ENCODE measurements at regions not wholly inside any gene's neighbourhood (a gene's known extent, or its start where the extent isn't known, plus 50 kb on each side); places are given as distances from the start of the nearest gene placed in this dataset.
"Not testable (repeated sequence)": the region's sequence is repeated elsewhere in the genome, so short reads cannot be mapped to it uniquely, and the experiment has no call there.

DNA sequence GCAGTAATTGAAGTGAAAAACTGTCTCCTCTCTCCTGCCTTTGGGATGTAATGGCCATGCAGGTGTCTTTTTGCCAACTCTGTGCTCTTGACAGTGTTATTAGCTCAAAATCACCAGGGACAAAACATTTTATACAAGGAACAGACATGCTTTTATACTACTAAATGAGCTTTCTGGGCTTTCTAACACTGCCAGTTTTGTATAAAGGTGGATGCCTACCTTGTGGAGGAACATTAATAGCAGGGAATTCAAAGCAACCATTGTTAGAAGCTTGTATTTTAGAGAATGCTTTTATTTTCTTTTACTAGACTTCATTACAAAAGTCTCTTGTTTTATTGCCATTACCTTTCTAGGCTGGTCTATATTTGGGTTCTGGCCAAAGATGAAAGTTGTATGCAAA, 54.7 kb upstream of the ARSJ start:
- no peak for DNase-seq (ENCODE audit: low spot score)

DNA sequence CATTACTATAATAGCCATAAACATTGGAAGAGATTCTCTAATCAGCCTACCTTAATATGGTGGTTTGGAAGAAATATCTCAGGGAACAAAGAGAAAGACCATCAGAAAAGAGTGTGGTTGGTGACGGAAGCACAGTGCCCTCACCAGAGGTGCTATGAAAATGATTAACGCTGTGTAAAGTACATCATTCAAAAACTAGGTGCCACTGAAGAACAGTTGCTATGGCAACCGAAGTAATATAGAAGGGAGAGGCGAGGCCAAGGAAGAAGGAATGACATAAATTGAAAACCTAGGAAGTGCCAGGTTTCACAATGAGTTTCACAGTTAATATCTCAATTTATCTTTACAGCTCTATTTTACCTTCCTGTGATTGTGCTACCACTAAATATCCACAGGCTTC, 57.0 kb upstream of the ARSJ start:
- no peak for DNase-seq (ENCODE audit: low spot score)

DNA sequence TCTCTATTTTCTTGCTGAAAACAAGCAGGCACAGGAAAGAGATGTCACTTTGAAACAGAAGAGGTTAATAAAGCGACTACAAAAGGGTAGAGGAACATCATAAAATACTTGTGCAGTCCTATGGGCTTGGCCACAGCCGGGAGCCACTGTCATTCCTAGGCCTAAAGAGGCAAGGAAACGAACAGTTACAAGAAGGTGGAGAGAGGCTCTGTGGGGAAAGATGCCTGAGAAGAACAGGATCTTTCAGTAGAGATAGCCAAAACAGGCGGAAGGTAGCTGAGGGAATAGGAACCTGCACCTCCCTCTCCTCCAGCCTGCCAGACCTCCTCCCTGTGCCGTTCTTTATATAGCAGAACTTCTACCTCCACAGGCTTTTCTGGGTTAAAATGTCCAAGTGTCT, 57.4 kb upstream of the ARSJ start:
- no peak for DNase-seq (ENCODE audit: low spot score)

DNA sequence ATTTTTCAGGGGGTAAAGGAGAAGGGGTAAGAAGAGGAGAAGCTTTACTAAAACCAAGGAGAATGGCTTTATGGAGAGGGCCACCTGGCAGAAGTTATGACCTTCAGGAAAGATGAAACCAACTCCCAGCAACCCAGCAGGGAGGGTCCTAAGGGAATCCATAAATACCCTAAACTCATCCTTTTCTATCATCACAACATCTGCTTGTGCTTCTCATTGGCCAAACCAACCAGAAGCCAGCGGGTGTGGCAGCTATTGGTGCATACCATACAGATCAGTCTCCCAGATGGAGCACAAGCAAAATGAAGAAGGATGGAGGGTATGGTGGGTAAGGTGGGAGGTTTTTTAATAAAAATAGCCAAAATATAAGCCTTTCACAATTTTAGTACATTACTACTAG, 58.5 kb upstream of the ARSJ start:
- no peak for DNase-seq (ENCODE audit: low spot score)

DNA sequence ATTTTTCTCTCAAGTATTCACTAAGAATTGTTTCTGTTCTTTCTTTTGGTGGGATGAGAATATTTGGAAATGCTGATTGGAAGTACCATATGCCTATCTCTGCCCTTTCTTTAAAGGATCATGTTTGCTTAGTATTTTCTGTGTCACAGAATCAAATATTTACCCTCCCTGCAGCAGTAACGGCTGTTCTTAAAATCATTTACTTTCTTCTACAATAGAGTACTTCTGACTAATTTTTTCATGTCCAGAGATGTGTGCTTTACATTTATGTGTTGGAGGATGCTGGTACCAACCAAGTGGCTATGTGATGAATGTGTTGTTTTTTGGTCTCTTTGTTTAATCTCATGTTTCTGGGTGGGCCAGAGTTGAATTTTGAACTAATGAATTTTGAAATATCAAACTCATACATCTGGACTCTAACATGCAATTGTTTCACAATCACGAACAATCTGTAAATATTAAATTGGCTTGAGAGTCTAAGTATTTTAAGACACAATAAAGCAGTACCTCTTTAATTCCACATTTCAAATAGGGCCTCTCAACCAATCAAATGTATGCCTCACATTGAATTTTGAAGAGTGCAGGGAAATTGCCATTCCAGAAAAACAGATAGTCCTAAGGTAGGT, 59.4 kb upstream of the ARSJ start:
- no peak for DNase-seq (ENCODE audit: low spot score)

DNA sequence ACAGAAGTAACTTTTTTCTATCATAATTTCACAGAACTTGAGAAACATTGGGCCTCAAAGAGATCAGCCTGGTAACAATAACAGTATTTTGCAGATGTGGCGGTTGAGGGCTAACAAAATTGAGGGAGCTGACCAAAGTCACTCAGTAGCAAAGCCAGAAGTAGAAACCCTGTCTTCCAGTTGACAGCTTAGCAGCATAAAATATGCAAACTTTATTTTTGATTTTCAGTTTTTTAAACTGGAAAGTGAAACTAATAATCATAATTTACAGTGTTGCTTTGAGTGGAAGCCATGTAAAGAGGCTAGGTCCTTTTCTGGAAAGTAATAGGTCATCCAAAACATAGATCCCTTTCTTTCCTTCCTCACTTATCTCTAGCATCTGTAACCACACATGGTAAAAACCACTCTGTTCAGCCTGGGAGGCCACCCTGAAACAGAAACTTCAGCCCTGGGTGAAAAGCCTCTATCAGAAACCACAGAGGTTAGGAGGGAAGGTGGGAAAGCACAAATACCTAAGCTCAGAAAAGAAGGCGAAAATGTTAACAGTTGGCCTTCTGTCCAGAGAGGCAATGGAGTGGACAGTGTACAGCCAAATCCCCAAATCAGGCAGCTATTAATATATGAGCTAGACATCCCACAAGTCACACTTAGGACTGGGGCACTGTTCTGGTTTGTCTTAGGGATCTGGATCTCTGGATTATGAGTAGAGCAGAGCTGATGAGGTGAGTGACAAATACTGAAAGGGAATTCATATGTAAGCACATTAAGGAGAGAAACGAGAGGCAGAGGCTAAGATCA, 61.1 kb upstream of the ARSJ start:
- DNase-seq (ENCODE audit: low spot score) = peak; percentile 77

DNA sequence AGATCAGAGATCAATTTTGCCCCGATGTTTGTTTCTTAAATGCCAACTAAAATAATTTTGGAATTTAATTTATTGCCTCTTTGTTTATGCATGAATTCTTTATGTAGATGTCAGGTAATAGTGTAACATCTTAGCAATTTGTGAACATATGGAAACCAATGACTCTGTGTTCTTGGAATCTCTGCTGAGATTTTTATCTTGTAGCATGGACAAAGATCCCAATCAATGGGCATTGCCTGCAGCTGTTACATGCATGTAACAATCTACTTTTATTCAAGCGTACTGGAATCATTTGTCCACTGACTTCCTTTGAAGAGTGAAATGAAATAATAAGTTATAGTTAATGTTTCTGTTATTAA, 61.6 kb upstream of the ARSJ start:
- no peak for DNase-seq (ENCODE audit: low spot score)

DNA sequence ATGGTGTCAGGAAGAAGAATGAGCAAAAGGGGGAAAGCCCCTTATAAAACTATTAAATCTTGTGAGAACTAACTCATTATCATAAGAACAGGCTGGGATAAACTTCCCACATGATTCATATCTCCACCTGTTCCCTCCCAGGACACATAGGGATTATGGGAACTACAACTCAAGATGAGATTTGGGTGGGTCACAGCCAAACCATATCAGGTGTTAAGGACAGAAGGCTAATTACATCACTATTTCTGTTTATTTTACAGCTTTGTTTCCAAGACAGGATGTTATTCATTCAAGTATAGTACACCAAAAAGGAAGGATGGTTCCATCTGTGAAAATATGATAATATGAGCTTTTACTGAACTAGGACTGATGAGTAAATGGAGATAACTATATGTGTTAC, 63.7 kb upstream of the ARSJ start:
- DNase-seq (ENCODE audit: low spot score) = no peak

DNA sequence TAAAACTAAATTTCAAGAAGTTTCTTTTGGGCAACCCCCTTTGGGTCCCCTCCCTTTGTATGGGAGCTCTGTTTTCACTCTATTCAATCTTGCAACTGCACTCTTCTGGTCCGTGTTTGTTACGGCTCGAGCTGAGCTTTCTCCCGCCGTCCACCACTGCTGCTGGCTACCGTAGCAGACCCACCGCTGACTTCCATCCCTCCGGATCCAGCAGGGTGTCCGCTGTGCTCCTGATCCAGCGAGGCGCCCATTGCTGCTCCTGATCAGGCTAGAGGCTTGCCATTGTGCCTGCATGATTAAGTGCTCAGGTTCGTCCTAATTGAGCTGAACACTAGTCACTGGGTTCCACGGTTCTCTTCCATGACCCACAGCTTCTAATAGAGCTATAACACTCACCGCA, 64.9 kb upstream of the ARSJ start:
- DNase-seq (ENCODE audit: low spot score) = not testable (repeated sequence)

DNA sequence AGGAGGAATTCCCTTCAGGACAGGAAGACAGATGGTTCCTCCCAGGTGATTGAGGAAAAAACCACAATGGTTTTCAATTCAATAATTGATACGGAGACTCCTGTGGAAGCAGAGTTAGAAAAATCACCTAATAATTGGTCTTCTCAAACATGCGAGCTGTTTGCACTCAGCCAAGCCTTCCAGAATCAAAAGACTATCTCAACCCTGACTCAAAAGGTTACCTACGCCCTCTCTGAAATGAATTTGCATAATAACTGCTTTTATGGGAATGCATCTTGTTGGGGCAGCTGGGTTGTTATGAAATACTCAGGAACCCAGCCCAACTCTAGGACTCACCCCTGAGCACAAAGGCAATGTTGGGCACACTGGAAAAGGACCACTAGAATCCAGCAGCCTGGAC, 66.9 kb upstream of the ARSJ start:
- DNase-seq (ENCODE audit: low spot score) = no peak

DNA sequence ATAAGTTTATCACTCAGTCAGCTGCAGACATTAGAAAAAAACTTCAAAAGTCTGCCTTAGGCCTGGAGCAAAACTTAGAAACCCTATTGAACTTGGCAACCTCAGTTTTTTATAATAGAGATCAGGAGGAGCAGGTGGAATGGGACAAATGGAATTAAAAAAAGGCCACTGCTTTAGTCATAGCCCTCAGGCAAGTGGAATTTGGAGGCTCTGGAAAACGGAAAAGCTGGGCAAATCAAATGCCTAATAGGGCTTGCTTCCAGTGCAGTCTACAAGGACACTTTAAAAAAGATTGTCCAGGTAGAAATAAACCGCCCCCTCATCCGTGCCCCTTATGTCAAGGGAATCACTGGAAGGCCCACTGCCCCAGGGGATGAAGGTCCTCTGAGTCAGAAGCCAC, 68.7 kb upstream of the ARSJ start:
- not testable (repeated sequence) for DNase-seq (ENCODE audit: low spot score)

DNA sequence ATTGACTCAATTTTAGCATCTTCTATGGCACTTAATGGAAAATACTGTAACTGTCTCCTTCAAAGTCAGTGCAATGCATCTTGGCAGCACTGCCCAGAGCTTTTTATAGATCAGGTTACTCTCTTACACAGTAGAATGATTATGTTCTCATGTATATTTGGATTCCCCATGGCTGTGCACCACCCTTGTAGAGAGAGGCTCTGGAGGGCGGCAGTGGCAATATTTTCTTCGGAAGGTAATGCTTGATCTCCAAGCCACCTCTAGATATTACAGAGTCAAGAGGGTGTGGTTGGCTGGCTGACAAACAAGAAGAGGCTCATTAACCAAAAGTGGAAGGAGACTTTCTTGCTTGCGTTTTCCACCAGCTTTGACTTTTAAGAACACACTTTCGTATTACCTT, 72.8 kb upstream of the ARSJ start:
- DNase-seq (ENCODE audit: low spot score) = no peak

DNA sequence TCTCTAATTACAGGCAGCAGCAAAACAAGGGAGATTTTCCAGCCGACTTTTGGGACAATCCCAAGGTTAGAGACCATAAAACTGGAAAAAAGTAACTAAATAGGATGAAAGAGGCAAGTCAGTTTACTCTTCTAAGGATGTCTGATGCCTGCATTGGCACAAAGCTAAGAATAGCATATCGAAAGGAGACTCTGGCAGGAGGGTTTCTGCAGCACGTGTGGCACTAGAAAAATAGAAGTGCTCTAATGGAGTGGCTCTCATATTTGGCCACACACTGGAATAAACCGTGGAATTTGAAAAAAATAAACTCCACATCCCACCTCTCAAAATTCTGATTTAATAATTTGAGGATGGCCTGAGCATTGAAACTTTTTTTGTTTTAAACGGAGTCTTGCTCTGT, 77.2 kb upstream of the ARSJ start:
- no peak for DNase-seq (ENCODE audit: low spot score)

DNA sequence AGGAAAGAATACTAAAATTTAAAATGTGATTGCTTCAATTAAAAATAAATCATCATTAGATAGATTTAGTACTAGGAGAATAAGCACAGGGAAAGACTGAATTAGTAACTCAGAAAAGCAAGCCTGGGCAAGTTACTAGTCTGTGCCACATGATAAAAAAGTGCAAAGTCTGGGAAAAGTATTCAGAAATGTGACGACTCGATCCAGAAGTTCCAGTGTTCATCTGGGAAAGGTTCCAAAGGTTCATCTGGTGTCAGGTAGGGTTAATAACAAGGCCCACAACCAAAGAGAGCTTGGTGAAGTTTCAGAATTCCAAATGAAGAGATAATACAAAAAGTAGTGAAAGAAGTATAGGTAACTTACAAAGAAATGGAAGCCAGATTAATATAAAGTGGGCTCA, 78.3 kb upstream of the ARSJ start:
- DNase-seq (ENCODE audit: low spot score) = no peak

DNA sequence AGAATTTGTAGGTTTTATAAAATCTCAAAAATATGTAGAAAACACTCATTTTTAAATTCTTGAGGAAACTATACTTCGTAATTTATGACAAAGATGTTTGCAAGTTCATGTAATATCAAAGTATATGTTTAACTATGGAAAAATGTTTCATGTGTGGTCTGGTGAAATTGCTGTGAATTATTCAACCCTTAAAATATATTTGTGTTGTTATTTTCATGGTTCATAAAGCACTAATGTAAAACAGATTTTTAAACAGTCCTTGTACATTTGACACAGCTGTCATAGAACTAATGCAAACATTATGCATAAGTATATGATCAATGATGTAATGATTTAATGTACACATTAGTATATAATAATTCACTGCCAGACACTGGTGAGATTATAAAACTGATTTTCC, 83.1 kb upstream of the ARSJ start:
- DNase-seq (ENCODE audit: low spot score) = no peak

DNA sequence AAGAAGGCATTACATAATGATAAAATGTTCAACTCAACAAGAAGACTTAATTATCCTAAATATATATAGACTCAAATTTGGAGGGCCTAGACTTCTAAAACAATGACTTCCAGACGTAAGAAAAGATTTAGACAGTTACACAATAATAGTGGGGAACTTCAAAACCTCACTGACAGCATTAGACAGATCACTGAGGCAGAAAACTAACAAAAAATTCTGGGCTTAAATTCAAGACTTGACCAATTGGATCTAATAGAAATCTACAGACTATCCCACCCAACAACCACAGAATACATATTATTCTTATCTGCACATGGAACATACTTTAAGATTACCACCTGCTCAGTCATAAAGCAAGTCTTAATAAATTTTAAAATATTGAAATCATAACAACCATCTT, 93.3 kb upstream of the ARSJ start:
- no peak for DNase-seq (ENCODE audit: low spot score)

DNA sequence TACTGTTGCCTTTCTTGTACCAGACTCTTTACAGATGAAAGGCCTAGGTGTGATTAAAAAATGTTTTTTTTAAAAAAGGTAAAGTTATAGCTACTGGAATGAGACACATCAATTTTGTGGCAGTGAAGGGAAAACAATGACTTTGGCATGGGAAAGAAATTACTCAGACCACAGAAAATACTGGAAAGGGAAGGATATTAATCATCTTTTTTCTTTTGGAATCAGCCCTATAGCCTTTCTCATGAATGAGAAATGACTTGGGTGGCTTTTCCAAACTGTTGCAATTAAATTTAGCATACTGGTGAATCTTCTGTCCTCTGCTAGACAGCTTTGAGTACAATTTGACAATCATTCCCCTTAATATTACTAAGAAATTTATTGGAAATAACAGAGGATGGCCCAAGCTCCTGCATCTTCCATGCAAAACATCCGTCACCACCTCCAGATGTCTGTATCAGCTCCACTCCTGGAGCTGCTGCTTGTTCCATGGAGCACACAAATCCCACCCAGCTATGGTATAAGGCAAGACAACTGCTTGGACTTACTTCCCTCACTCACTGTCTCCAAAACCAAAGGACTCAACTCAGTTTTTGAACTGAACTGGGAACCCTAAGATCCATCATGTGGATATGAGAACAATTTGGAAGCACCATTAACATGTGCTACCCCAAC, 97.6 kb upstream of the ARSJ start:
- DNase-seq (ENCODE audit: low spot score) = no peak

DNA sequence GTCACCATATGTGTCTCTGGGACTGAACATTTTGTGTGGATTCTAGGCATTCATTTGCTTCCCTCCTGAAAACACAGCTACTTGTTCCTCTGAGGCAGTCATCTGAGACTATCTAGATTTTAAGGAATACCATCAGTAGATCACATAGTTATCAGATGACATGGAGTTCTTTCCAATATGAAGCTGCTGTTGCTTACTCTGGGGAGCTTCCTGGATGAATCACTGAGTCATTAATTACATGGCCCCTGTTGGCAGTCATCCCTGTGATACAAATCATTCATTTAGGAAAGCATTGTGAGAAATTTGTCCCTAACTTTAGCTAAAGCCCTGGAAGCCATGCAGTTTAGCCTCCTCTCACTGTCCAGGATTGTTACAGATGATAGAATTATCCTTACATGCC, 98.2 kb upstream of the ARSJ start:
- peak; percentile 14 for DNase-seq (ENCODE audit: low spot score)

DNA sequence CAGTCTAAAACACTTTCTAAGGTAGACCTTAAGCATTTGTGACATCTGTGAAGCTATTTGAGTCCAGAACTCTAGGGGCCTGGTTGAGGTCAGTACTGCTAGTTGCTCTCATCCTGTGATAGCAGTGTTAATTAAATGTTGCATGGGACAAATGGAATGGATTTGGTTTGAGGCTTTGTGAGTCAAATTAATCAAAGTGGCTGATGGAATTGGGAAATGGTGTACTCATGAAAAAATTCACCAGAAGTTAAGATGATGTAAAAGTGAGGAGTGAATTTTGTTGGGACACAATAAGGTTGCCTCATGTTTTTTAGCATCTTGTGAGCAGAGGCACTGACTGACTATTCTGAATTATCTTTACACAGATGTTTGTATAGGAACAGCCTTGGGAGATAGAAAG, 99.2 kb upstream of the ARSJ start:
- DNase-seq (ENCODE audit: low spot score) = no peak

DNA sequence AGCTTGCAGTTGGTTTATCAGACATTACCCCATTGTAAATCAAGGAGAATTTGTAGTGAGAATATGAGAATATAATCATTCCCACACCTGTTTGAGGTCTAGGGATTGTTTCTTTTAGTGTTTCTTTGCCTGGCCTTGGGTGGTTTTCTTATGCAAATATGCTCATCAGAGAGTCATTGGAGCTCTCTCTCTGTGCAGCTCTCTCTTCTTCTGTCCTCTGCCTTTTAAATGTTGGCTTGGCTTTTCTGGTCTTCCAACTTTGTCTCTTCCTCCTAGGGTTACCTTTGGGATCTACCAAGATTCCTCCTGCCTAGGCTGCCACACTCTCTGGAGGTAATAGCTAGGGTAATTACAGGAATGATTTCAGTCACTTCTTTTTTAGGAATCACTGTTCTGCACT, 102.3 kb upstream of the ARSJ start:
- DNase-seq (ENCODE audit: low spot score) = no peak

DNA sequence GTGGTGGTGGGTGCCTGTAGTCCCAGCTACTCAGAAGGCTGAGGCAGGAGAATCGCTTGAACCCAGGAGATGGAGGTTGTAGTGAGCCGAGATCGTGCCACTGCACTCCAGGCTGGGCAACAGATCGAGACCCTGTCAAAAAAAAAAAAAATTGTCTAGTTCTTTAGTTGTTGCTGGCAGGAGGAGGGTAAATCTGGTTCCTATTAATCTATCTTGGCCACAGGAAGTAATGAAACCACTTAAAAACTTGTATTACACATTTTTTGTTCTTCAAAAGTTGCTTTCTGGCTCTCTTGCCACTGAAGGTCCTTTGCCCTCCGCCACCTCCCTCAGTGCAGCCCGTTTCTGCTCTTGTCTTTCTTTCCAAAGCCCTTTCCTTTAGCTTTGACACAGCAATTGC, 102.9 kb upstream of the ARSJ start:
- no peak for DNase-seq (ENCODE audit: low spot score)

DNA sequence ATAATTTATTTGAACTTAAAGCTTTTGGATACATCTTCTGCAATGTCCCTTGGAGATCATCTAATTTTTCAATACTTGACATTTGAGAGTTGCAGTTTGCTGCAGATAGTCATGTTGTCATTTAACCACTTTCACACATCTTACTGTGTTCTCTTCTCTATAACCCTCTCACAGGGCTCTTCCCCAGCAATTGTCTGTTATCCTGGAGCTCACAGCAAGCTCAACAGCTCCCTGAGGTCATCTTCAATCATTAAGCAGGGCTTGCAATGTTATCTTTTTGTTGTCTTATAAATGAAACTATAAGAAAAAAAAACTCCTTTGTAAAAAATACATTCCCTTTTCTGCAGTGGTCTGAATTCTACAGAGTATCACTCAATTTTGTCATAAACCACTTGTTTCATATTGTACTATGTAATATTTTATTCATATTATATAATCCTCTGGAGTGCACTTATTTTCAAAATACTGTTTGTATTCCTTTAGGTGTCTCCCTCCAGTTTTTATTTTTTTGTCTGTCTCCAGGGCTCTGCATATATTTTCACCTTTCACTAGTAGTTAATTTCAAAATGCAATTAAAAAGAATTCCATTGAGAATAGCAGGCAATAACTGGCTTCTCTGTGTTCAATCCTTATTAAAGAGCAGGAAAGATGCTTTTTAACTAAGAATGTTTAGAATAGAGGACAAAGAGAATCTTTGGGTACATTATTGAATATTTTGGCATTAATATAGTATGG, 106.3 kb upstream of the ARSJ start:
- DNase-seq (ENCODE audit: low spot score) = no peak
